CD4-positive, alpha-beta T cell treated with Interferon alpha-2 for 1 hour (primary cell): ENCODE measurements at regions not wholly inside any gene's neighbourhood (a gene's known extent, or its start where the extent isn't known, plus 50 kb on each side); places are given as distances from the start of the nearest gene placed in this dataset.

Experiments
- DNase-seq, 2 donors: peaks; one replicate each; pipeline ENCODE4 v3.0.0-alpha.2; 2020 to 2022

DNA sequence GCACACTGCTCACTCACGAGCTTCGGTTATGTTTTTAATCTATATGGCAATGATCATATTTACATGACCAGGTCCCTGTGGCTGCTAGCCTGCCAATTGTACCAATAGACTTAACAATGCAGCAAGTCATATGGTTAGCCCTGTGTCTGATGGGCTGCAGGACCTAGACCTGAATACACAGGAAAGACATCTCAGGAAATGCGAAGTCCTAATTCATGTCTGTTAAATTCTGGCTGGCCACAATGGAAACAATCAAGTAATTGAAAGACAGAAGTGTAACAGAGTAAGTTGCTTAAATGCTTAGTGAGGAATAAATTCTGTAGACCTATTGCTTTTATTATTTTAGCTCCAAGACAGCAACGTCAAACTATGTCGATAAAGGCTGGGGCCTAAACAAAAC is 112.4 kb upstream of the FZD8 start:
- DNase-seq, result no peak

DNA sequence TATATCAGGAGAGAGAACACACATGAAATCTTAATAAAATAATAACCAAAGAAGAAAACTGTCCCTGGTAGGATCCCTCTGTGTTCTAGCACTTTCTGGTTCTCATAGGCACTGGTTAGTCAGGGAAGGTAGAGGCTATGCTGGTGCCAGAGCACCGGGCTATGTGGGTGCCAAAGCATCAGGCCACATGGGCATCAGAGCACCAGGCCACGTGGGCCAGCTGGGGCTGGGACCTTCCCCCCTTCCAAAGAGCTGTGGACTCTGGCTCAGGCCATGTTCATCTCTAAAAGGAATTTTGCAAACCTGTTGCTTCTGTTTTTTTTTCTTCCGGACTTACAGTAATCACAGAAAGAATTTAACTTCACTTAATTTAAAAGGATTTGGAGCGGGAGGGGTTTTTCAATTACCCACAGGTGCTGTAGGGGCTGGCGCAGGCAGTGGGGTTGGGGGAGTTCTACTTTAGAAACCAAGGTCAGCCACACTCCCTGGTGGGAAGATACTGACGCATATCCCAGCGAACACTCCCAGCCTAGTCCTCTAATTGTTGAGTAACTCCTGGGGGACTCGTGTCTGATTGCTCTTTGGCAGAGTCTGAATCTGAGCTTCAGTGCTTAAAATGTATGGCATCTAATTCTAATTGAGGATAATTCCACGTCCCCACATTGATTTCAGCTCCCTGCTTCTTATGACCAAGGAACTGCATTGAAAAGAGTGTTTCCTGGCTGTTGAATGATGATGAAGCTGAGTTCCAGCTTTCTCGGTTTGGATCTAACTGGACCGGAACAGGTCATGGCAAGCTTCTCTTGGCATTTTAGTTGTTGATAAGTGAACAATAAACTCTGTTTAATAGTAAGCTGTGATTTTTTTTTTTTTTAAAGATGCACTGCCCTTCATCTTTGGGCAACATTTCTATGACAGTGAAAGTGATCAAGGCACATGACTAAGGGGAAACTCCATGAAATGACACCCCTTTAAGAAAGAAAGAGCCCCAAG is 110.7 kb upstream of the FZD8 start:
- no peak for DNase-seq

DNA sequence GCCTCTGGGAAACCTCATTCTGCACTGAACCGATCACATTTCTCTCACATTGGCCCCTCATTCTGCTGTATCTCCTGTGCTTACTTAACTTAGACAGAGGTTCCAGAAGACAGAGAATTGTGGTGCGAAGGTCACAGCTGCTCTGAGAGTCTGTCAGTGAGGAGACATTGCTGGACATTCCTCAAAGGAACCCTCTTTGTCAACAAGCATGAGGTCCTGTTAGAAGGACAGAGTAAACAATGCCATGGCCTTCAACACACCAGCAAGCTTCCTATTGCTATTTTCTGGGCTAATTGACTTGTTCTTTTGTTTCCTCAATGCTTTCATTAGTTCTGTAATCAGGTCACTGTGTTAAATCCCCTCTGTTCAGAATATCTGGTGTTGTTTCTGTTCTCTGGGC is 109.3 kb upstream of the FZD8 start:
- DNase-seq, result no peak

DNA sequence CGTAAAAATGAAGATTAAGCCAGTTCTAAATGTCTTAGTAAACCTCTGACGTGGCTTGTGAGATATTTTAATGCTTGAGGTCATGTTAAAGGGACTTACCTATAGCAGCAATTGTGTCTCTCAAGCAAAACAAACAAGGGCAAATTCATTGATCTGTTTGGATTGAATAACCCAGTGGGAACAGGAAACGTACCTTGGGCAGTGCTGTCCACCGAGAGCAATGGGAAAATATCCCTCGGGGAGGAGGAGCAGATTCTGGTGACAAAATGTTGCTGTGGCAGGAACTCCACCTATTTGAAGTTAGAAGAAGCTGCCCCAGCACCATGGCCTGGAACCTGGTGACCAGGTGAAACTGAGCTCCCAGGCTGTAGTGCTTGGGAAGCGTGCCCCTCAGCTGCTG is 107.1 kb upstream of the FZD8 start:
- no peak for DNase-seq

DNA sequence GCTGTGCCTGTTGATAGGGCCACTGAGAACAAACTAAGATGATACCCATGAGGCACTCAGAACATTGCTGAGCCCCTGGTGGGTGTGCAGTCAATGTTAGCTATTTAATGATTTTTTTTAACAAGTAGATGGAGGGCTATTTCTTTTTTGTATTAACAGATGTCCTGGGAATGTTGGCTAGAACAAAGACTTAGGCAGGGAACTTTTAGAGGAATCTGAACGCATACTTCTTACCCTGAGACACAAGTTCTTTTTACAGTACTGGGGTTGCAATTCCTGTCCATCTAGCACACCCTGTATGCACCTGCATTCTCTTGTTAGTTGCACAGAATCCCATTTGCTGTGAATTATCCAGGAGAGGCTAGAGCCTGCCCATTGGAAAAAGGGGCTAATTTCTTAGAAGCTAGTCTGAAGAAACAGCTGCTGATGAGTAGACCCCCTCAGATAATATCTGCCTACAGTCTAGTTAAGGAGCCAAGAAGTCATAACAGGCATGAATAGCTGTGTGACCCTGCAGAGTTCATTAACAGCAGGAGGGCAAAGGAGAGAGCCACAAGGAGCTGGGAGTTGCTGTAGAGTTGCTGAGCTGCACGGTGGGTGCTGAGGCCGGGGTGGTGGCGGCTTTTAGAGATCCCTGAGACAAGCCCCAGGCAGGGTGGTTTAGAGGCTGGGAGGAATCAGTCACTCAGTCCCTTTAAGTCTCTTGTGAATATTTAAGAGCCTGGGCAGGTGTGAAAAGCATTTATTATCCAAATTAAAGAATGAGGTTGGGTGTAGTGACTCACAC is 103.7 kb upstream of the FZD8 start:
- no peak for DNase-seq

DNA sequence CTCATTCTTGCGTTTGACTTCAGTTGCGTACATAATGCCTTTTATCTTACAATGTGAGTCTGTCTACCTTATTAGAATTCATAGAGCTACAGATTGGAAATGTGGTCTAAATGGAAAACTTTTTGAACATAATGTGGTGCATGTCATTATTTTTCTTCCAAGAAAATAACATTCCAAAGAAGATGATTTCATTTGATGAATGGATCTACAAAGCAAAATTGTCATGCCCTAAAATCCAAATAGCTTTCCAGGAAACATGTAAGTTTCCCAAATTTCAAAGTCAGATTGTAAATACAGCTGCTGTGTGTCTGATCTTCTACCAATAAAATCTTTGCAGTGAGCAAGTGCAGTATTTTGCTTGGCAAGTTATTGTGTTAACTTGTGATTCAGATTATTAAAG is 101.8 kb upstream of the FZD8 start:
- no peak for DNase-seq

DNA sequence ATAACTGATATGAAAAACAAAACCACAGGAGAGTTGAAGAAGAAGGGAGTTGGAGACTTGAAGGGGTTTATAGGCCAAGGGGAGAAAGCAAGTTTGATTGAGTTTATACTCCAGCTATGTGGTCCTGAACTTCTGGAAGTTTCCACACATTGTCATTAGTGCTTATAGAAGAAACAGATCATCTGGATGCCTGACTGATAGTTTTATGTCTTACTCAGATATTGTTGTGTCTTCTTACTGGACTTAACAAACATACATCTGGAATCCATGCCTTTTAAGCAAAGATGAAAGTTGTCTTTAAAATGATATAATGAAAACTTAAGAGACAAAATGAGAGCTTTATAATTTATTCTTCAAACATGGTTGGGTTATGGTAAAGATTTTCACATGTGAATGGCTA is 101.3 kb upstream of the FZD8 start:
- DNase-seq, result no peak

DNA sequence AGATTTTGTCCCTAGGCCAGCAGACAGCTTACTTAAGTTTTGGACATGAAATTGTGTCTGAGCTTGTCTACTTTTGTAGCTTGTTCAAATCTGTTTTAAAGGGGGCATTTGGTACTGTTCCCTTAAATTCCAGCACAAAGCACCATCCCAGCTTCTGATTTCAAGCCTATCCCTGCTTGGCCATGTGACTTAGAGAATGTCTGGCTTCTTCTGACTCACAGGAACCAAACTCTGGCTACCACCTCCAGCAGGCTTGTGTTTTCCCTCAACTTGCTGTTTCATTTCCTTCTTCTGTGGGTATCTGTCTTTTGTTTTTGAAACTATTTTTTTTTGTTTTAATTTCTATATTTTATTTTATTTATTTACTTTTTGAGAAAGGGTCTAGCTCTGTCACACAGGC is 97.9 kb upstream of the FZD8 start:
- no peak for DNase-seq

DNA sequence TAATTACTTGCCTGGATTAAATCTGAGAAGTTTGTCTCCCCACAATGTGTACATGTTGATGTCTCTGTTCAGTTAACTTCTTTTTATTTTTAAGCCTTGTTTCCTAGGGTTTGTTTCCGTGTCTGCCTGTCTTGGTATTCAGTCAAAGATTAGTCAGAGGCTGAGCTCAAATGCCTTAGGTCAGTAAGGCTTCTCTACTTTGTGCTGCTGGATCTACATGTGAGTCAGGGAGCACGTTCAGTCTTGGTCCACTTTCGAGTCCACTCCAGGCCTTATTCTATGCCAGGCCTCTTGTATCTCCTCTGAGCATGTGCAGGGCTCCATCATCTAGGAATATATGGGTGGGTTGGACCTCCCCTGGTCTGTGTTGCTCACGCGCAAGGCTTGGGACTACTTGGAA is 93.3 kb upstream of the FZD8 start:
- DNase-seq, result no peak

DNA sequence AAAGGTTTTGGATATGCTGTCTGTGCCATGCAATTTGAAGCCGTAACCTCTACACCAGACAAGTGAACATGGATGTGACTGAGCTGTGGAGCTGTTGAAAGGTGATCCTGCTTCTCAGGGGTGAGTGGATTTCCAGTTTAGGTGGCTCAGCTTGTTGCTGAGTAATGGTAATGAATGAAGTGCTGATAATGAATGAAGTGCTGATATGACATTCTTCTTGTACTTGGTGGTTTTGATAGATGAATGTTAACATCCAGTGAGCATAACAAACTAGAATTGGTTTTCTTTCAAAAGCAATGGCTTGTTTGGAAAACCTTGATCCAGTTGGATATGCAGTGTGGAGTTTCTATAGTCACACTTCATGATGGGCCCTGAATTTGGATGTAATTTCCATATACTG is 89.7 kb upstream of the FZD8 start:
- no peak for DNase-seq

DNA sequence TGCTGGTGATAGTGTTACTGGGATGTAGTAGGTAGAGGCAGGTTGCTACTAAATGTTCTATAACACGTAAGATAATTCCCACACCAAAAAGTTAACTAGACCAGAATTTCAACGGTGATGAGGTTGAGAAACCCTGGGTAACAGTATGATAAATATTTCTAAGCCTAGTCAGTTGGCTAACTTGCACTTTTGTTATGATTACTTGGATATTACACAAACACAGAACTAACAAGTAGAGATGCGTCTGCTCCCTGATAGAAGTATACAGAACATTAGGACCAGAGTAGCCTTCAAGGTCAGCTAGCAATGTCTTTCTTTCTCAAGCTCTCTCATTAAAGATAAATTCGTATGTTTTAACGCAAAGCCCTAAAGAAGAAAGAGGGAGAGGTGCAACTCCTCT is 86.2 kb upstream of the FZD8 start:
- DNase-seq, result no peak

DNA sequence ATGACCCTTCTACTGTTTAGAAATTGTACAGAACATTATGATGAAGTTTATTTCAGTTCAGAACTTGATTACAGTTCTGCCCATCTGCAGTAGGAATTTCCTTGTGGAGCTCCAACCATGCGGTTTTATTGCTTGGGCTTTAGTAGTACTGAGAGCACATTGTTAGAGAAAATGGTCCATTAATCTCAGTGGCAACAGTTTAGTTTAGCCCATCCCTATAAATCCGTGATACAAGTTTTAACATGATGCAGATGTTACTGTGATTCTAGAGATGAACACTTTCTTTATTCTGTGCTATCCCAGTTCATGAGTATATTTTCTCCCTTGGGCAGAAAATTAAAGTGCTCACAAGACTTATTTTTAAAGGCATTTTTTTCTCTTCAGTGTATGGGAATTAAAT is 84.8 kb upstream of the FZD8 start:
- no peak for DNase-seq

DNA sequence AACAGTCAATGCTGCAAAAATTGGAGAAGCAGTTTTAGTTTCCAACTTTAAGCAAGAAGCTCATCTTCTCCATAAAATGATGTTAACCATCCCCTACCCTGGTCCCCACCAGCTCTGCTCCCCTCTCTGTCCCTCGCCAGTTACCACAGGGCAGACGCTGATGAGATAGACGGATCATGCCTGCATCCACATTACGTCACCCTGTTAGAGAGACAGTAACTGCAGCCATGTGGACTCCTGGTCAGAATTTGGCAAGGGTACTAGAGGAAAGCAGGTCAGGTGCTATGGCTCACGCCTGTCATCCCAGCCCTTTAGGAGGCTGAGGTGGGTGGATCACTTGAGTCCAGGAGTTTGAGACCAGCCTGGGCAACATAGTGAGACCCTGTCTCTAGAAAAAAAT is 81.9 kb upstream of the FZD8 start:
- DNase-seq, result no peak

DNA sequence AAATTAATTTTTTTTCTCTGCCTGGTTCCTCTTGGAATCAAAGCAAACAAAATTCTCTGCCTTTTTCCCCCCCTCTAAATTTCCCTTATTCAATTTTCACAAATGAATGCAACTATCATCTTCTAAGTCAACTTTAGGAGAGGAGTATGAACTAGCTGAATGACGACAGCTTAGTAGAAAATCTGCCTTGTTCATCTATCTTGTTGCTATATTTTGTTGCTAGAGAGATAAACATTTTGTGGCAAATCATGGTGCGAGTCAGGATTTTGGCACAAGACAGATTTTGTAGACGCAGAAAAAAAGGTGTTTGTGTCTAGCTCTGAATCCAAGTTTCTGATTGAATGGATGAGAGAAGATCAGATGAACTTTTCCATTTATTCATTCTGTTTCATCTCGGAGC is 81.0 kb upstream of the FZD8 start:
- no peak for DNase-seq

DNA sequence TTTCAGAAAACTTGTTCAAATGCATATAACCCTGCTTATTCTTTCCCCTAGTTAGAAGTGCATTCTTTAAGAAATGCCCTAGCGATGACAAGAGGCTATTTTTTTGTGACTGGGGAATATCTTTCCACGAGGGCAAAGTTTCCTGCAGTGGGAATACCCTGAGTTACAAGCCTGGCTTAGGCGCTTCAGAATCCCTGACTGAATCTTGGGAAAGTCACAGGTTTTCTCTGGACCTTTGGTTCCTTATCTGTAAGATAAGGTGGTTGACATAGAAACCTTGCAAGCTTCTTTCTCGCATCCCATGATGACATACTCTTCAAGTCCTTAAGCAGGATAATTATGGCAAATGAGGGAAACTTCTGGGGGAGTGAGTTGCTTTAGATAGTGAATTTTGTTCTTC is 80.5 kb upstream of the FZD8 start:
- no peak for DNase-seq

DNA sequence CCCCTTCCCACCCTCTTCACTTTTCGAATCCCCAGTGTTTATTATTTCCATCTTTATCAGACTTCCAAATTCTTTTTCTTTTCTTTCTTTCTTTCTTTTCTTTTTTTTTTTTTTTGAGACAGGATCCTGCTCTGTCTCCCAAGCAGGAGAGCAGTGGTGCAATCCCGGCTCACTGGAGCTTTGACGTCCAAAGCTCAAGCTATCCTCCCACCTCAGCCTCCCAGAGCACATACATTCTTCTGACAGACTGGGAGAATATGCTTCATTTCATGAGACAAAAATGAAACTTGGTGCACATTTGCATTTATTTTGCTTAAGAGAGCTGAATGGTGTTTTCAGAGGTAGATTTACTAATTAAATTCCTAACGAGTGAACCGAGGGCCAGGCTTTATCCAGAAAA is 80.1 kb upstream of the FZD8 start:
- DNase-seq, result no peak

DNA sequence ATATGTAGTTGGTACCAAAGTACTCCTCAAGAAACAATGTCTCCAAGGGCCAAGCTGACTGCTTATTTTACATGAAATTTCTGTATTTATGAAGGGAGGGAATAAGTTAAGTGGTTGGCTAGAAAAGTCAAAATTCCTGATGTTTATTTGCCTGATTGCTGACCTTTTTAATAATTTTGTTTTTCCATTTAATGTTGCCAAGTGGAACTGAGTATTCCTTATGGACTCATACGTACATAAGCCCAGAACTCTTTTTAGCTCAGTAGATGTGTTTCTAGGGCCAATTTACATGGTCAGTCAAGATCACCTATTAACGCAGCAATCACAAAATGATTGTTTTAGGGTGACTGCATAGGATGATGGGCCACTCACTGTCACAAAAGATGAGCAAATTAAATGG is 78.3 kb upstream of the FZD8 start:
- no peak for DNase-seq

DNA sequence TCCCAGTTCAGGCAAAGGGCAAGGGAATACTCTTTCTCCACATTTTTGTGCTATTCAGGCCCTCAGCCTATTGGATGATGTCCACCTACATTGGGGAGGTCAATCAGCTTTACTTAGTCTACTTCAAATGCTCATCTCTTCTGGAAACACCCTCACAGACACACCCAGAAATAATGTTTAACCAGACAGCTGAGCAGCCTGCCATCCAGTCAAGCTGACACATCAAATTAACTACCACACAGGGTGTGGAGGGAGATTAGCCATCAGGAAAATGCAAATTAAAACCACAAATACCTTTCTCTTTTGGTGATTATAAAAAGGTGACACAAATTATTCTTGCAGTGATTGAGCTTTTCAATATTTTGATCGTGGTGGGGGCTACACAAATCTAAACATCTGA is 74.7 kb upstream of the FZD8 start:
- DNase-seq, result no peak

DNA sequence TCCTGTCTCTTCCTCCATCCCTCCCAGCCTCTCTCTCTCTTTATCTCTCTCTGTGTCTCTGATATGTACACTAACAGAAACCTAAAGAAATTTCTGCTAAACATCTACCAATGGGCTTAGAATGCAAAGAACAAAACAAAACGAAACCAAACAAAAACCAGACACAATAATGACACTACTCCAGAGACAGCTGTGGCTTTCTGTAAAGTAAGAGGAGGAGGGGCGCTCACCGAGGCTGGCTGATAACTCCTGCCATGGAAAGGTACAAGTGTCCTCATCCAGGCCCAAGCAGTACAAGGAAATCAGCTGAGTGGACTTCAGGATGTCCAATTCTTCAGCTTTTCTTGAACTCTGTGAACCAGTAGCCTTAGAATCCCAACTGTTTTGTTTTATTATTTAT is 70.4 kb upstream of the FZD8 start:
- DNase-seq, result no peak

DNA sequence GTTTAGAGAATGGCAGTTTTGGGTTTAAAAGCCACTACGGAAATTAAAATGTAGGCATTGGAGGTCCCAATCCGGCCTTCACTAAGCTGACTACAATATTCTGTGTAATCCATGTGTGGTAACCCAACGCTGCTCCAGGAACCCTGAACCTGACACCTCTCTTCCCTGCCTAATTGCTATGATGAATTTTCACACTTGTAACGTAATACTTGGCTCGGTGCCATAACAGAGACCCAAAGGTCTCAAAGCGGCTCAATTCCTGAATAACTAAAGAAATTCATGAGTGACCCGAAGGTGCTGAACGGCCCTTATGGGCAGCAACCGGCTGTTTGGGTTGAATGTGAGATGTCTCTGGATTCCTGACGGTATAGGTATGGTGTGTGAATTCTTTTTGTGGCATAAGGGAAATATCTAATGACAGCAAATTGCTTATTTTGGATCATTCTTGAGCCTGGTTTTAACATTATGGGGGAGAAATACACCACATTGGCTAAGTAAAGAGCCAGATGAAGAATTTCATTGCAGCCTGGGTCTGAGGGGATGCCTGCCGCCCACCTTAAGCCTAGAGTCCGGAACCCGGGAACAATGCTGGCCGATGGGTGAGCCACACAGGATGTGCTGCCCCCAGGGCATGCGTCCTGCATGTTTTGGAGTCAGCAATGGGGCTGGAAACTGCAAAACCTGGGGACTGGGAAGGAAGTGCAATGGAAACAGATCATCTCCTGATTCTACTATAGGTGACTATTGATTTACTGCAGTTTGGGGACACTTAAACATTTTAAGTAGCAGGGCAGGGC is 69.7 kb upstream of the FZD8 start:
- DNase-seq, result no peak

DNA sequence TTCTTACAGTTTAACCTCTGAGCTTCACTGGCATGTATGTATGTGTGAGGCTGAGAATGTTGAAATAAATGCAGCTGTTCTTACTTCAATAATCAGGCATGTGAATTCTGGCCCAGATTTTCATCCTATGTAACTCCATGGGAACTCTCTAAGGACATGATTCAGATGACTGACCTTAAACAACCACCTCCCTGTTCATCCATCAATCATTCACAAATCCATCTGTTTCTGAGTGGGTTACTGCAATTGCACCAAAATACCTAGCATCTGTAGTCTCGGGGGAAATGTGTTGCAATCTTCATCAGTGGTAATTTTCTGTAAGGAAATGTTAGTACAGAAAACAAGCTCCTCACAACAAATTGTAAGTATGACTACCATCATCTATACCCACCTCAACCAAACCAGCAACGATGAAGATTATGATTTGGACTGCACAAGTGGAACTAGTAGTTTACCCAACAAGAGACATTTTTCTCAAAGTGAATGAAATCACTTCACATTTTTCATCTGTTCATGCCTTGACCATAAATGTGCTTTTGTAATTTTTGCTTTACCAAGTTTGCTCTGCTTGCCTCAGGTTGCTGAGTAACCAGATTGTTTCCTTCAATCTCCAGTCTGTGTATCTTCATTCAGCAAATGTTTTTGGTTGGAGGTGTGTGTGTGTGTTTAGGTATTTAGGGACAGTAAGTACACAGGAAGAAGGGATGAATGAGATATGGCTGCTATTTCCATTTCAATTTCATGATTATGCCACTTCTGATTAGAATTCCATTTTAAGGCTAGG is 65.7 kb upstream of the FZD8 start:
- DNase-seq, result no peak

DNA sequence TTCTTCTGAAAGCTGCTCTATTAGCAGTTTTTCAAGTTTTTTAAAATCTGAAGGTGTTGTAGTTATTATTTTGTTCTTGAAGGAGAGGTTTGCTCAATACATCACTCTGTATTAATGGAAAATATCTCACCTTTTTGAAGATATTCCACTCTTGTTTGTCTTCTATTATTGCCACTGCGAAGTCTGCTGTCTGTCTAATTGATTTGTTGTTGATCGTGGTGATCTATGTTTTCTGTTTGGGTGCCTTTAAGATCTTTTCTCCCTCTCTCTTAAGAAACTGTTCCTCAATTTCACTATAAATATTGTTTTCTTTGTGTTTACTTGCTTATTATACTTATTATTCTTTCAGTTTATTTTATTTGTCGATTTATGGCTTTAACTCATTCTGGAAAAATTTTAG is 64.9 kb upstream of the FZD8 start:
- no peak for DNase-seq

DNA sequence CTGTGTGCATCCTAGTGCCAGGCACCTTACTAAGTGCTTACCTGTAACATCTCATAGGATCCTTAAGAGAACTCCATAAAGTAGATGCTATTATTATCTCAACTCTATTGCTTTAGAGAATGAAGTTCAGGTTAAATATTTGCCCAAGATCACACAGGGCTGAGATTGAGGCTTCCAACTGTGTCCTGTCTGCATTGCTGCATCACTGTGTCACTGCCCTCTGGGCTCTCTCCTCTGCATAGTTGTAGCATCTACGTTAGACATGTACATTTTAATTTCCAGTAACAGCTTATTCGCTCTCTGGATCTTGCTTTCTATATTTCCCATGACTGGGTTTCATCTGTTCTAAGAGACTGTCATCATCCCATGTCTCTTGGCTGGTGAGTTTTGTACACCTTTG is 63.6 kb upstream of the FZD8 start:
- no peak for DNase-seq
